Amniotic stem cell (primary cell): ENCODE measurements at regions not wholly inside any gene's neighbourhood (a gene's known extent, or its start where the extent isn't known, plus 50 kb on each side); places are given as distances from the start of the nearest gene placed in this dataset.

ENCODE experiments used
- DNase-seq: peaks from one replicate; lab custom pipeline; 2025; lab: John Stamatoyannopoulos, UW

DNA sequence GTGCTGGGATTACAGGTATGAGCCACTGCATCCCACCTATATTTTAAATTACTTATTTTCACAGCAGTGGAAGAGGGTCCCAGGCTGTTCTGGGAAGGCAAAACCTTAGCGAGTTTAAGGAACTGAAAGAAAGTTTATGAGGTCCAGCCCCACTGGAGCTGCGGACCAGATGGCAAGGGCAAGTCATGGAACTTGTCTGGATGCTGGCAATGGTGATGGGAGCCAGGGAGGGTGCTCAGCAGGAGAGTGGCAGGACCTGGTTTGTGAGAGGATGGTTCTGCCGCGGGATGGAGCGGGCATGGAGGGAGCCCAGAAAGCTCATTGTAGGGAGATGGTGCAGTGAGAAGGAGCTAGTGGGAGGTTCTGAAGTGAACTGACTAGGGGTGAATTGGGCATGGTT lies 50.6 kb upstream of the SLC45A1 start:
- no peak for DNase-seq

DNA sequence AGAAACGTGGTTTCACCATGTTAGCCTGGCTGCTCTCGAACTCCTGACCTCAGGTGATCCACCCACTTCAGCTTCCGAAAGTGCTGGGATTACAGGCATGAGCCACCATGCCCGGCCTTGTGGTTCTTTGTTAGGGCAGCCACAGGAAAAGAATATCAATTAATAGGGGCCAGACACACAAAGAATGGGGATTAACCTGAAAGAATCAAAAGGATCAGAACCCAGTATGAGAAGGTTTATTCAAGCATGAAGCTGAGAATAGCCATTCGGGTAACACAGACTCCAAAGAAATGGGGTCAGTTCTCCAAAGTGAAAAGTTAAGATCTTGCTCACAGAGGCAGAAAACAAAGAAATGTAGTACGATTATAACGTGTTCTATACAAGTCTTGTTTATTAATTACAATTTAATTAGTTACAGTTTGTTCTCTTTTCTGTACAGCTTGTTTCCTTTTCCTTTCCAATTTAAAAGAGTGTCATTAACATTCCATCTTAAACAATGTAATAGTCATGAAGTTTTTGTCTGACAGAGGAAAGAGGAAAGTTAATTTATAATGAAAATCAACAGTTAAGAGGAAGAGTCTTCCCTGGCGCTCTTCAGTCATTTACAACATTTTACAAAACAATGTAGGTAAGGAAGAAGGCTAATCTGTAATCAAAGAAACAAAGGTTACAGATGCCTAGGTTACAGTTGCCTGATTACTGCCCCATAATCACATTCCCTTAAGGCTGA lies 51.3 kb upstream of the SLC45A1 start:
- DNase-seq = no peak

DNA sequence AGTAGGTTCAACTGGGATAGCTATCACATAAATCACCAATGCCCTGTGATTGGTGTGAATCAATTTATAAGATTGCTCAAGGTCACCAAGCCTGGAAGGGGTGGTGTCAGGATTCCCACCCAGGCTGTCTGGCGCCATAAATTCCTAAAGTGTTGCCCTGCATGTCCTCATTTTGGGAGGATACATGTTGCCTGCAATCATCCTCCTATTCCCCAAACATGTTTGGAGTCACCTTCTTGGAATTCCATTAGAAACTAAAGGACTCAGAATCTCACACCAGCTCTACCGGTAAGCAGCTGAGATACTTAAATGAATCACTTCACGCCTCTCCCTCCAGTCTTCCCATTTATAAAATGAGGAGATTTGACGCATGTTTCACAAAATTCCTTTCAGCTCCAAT lies 54.1 kb upstream of the SLC45A1 start:
- DNase-seq = no peak

DNA sequence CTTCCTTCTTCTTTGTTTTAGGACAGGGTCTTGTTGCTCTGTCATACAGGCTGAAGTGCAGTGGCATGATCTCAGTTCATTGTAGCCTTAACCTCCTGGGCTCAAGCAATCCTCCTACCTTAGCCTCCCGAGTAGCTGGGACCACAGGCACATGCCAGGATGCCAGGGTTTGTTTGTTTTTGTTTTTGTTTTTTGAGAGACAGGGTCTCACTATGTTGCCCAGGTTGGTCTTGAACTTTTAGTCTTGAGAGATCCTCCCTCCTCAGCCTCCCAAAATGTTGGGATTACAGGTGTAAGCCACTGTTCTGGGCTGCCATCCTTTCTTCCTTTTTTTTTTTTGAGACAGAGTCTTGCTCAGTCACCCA lies 56.5 kb upstream of the SLC45A1 start:
- no peak for DNase-seq

DNA sequence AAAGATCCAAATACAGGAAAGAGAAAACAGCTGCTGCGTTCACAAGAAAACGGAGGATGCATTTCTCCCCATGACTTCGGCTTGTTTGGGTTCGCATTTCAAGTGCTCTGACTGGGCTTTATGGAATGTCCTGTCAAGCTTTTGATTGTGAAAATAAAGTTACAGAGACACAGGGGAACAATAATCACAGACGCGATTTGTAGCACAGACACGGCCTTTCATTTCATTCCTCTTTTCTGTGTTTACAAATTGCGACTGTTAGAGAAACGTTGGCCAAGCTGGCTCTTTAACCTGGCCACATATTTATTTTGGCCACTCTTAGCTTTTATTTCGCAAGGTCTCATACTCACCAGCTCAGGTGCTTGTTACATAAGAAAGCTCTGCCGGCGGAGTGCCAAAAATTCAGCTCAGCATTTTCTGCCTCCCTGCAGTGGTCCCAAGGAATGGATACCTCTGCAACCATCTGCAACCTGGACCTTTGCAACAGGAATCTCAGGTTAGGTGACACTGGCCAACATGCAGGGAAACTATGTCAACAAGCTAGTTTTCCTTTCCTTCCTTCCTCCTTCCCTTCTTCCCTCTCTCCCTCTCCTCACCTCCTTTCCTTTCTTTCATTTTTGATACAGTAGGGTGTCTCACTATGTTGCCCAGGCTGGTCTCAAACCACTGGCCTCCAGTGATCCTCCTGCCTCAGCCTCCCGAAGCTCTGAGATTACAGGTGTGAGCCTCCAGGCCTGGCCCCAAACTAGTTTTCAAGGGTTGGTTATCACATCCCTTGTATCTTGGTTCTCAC lies 58.2 kb upstream of the SLC45A1 start:
- peak; percentile 25 for DNase-seq

DNA sequence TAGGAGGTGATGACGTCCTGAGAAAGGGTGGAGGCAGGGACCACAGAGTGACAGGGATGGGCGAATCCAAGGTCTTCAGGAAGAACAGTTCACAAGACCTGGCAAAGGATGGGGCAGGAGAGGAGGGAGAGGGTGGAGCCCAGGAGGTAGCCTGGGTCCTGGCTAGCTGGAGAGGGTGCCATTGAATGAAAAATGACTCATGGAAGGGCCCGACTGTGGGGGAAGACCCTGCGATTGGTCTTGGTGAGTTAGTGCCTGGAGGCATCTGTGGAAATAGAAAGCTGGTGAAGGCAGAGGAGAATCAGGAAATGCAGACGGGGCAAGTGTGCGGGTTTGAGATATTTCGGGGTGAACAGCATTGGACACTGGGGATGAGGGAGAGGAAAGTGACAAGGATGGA lies 60.3 kb upstream of the SLC45A1 start:
- no peak for DNase-seq

DNA sequence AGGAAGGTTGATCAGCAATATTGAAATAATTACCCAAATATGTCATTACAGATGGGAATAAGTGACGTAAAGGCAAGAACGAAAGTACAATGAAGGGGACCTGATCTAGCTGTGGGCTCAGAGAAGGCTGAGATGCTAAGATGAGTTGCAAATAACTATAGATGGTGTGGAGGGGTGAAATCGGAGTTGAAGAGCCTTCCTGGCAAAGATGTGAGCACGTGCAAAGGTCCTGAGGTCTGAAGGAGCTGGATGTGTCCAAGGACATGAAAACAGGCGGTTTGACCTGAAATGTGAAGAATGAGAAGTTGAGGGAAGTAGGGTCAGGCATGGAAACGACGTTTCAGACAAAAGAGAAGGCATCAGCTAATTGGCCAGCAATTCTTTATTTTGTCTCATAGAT lies 61.6 kb upstream of the SLC45A1 start:
- DNase-seq = no peak

DNA sequence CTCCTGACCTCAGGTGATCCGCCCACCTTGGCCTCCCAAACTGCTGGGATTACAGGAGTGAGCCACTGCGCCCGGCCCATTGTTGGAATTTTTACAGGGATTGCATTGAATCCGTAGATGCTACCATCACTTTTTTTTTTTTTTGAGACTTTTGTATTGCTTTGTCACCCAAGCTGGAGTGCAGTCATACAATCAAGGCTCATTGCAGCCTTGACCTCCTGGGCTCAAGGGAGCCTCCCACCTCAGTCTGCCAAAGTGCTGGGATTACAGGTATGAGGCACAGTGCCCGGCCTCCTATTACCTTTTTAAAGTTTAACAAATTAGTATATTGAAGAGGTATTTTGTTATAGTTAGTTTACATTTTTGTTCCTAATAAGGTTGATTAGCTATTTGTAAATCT lies 62.2 kb upstream of the SLC45A1 start:
- no peak for DNase-seq

DNA sequence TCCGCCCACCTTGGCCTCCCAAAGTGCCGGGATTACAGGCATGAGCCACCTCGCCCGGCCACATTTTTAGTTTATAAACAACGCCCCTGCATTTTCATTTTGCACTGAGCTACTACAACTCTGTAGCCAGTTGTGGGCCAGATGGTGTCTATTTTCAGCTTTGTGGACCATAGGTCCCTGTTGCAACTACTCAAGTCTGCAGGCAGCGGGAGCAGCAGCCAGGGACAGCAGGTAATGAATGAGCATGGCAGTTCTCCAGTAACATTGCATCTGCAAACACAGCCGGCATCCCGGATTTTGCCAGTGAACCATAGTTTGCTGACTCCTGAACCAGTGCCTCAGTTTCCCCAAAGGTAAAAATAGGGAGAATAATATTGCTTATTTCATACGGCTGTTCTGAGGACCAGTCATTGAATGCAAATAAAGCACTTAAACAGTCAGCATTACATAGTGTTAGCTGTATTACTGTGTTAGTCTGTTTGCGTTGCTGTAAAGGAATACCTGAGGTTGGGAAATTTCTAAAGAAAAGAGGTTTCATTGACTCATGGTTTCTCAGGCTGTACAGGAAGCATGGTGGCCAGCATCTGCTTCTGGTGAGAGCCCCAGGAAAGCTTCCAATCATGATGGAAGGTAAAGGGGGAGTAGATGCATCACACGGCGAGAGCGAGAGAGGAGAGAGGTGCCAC lies 65.5 kb upstream of the SLC45A1 start:
- DNase-seq = no peak

DNA sequence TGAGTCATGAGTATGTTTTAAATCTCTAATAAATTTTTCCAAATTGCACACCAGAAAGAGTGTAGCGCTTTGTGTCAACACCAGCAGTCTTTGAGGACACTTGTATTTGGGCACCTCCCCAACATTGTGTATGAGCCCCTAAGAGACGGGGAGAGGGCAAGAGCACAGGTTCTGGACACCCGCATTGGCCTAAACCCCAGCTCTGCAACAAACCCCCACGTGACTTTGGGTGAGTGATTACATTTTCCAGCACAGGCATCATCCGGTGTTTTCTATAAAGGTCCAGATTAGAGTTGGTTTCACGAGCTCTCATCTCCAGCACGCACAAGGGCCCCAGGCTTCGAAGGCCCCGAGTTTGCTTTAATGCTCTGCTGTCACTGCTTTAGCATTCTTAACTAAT lies 66.3 kb upstream of the SLC45A1 start:
- DNase-seq = no peak

DNA sequence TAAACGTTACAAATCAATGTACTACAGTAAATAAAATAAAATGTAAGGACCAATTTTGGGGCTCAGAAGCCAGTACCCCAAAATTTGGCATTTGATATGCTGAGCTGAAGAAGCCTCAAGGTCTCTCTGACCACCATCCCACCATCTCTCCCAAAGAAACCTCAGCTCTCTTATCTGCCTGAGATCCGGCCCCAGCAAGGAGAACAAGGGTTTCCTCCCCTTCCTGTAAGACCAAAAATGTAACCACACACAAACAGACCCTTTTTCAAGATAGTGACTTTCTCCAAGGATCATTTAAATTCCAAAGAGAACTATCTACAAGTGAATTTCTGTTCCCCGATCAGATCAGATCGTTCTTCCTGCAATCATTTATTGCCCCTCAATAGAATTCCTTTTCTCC lies 68.1 kb upstream of the SLC45A1 start:
- DNase-seq = no peak

DNA sequence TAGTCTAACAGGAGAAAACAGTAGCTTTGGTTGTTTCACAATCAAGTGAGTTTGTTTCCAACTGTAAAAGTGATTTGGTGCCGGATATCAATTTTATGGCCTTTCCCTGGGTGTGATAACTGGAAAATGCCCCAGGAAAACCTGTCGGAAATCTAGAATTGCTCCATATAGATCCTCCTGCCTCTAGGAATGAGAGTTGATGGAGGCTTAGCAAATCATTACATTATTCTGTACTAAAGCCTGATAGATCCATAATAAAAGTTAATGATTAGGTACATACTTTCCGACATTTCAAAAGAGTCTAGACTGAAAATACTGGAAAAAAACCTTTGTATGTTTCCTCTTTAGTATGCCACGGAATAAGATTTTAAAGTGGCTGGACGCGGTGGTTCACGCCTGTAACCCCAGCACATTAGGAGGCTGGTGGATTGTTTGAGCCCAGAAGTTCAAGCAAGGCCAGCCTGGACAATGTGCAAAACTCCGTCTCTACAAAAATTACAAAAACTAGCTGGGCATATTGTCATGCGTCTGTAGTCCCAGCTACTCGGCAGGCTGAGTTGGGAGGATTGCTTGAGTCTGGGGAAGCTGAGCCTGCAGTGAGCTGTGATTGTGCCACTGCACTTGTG lies 70.0 kb upstream of the SLC45A1 start:
- DNase-seq = no peak

DNA sequence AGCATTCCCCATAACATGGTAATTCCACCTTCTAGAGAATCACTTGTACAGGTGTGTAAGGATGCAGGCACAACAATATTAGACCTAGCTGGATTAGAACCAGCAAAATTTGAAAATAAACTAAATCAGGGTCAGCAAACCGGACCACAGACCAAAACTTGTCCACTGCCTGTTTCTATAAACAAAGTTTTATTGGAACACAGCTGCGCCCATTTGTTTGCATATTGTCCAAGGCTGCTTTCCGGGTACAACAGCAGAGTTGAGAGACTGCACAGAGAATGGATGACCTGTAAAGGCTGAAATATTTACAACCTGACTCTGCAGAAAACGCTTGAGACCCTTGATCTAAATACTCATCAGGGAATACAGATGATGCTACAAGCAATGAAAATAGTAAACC lies 73.6 kb upstream of the SLC45A1 start:
- DNase-seq = no peak

DNA sequence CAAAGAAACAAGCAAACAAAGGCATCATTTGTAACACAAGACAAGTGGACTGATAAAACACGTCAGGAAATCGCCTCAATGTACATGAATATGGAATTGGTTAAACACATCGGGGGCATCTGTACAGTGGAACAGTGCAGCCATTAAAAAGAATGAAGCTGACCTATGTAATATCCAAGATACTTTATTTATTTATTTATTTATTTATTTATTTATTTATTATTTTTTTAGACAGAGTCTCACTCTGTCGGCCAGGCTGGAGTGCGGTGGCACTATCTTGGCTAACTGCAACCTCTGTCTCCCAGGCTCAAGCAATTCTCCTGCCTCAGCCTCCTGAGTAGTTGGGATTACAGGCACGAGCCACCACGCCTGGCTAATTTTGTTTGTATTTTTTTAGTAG lies 75.4 kb upstream of the SLC45A1 start:
- DNase-seq = no peak

DNA sequence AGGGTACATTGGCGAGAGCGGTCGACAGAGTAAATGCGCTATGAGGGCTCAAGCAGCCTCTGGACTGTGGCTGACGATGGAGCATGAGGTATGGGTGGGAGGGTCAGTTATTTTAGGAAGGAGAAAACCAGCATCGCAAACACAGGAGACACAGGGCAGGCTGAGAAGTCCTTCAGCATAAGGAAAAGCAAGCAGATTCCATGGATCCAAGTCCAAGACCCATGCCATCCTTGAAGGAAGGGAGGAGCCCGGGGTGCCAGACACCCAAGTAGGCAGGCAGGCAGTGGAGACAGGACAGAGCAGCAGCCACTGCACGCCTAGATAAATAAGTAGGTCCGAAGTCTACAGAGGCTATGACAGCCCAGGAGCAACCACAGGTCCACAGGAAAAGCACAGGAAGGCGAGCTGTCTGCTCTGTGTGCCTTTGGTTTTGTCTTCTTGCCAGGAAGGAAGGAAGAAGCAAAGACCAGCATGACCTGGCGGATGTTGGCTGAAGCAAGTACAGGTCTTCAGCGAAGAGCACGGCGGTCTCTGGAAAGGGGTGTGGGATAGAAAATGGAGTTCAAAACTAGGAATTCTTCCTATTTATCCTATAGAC lies 76.4 kb upstream of the SLC45A1 start:
- no peak for DNase-seq

DNA sequence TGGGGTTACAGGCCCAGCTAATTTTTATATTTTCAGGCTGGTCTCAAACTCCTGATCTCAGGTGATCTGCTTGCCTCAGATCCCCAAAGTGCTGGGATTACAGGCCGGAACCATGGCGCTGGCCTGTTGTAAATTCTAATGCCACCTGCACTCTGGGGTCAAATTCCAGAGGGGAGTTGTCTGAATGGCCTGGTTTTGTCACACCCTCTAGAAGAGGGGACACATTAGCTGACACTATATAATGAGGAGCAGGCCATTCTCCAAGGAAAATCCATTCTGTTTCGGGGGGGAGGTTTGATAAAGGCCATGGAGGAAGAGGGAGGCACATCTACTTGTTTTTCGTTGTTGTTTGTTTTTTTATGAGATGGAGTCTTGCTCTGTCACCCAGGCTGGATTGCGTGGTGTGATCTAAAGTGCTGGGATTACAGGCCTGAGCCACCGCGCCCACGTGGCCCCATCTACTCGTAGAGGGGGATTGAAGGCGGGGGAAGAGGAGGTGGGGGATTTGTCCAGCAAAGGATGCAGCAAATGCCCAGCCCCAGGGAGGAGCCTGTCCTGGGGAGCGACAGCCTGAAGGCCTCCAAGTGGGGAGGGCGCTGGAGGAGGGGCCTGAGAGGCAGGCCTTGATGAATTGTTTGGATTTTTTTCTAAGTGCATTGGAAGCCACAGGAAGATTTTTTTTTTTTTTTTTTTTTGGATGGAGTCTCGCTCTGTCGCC lies 78.4 kb upstream of the SLC45A1 start:
- no peak for DNase-seq

DNA sequence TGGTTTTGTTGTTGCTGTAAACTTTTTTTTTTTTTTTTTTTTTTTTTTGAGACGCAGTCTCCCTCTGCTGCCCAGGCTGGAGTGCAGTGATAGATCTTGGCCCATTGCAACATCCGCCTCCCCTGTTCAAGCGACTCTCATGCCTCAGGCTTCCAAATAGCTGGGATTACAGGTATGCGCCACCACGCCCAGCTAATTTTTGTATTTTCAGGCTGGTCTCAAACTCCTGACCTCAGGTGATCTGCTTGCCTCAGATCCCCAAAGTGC lies 78.9 kb upstream of the SLC45A1 start:
- no peak for DNase-seq

DNA sequence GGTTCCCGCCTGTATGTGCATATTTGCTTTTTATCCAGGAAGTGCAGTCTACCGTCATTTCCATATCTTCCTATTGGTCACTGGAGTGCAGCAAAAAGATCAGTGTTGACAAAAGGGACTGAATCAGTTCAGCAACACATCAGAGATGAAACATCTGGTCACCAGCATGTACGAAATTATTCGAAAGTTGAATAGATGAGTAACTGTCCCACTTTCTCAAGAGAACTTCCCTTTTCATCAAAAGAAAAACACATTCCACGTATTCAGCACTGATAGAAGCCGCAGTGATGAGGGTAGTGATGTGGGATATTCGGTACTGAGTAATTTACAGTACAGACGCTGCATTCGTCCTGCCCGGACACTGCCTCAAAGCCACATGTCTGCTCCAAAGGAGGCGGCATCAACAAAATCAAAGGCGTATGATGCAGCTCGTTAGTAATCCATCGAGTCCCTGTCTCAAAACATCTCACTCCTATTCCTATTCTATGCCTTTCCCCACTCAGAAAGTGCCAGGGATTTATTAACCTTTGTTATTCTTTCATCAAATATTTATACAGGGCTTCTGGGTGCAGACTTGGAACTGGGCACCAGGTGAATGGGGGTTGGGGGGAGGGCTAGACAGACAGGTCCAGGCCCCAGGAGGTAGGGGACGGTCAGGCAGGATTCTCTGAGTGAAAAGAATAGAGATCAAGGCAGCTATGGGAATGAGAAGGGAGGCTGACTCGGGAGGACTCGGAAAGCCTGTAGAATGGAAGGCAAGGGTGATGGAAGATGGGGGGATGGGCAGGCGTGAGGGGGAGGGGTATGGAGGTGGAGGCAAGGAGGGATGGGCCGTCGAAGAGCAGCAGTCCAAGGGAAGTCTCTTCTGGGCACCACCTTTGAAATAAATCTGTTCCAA lies 79.5 kb upstream of the SLC45A1 start:
- peak; percentile 23 for DNase-seq

DNA sequence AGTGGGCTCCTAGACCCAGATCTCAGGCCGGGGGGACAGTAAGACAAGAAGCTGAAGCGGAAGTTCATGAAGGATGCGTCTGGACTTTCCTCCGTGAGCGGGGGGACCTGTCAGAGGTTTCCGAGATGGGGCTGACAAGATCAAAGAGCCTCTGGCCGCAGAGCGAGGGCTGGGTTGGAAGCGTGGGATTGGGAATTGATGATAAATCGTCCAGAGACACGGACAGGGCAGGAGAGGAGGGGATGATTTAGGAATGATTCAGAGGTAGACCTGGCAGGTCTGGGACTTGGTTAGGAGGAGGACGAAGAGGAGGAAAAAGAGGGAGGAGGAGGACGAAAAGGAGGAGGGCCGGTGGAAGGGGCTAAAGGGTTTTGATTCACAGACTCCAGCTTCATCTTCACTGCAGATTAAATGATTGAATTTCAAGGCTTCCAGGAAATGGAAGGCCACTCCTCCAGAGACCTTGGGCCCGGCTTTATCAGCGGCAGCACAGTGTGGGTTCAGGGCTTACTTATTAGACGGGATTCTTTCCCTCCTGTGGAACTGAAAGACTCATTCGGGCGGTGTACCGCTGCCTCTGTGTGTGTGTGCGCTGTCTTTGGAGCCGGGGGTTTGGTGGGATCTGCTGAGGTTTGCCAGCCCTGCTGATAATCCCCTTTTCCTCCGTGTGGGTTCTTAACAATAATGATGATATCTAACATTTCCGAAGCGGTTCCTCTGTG lies 85.7 kb upstream of the SLC45A1 start:
- DNase-seq = no peak

DNA sequence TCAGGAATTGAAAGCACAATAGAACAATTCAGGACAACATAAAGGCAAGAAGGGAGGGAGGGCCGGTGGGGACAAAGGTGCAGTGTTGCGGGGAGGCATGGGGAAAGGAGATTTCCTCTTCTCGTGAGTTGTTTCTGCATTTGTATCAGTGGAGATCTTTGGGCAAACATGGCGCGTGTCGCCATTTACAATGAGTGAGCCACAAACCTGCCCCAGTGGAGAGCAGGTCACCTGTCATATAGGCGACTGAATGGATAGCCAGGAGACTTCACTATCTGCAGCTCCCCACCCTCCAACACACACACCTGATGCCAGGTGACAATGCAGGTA lies 87.7 kb upstream of the SLC45A1 start:
- DNase-seq = no peak
